H1 (cell line): ENCODE measurements at regions not wholly inside any gene's neighbourhood (a gene's known extent, or its start where the extent isn't known, plus 50 kb on each side); places are given as distances from the start of the nearest gene placed in this dataset.

Experiments used
- CTCF ChIA-PET: fragments of 300-600 bp; sonication (Branson Sonifier 250); formaldehyde crosslinking; loops from one replicate; lab custom pipeline; 2021; ENCODE audit not compliant: partially characterized antibody; lab: Charles Lee
- POLR2A ChIA-PET: fragments of 300-600 bp; sonication (Branson Sonifier 250); formaldehyde crosslinking; loops from one replicate; lab custom pipeline; 2021; ENCODE audit warnings: inconsistent platforms; ENCODE audit not compliant: partially characterized antibody; lab: Charles Lee
- DNase-seq, 2 experiments: peaks; one replicate each; pipeline versions ENCODE4 v3.0.0 to v3.0.0-alpha.2; 2010 to 2022; ENCODE audit warnings: low spot score in 2 of 2, low read depth in 1 of 2, mixed read lengths in 1 of 2
- FAIRE-seq: peaks from 2 replicates; lab custom pipeline; 2011; peaks lifted over from hg19 to GRCh38; lab: Jason Lieb, UNC
- H2AFZ ChIP-seq: 2 replicates; pipeline ENCODE4 v1.8.1; 2012; ENCODE audit warnings: low read length, inconsistent platforms
- H2AK5ac ChIP-seq: 2 replicates; pipeline ENCODE4 v1.6.1; 2013; ENCODE audit warnings: low read depth, low read length
- H2BK120ac ChIP-seq: replicated peaks from 2 replicates; pipeline ENCODE3; 2013; ENCODE audit warnings: low read depth, low read length, inconsistent platforms
- H2BK12ac ChIP-seq: 2 replicates; pipeline ENCODE4 v1.6.1; 2013; ENCODE audit warnings: low read depth, low read length
- H2BK15ac ChIP-seq: 2 replicates; pipeline ENCODE4 v1.6.1; 2013; ENCODE audit warnings: low read length
- H2BK20ac ChIP-seq: 2 replicates; pipeline ENCODE4 v1.6.1; 2013; ENCODE audit warnings: low read length
- H2BK5ac ChIP-seq: 2 replicates; pipeline ENCODE4 v1.6.1; 2013; ENCODE audit warnings: low read depth, low read length
- H3K14ac ChIP-seq: 2 replicates; pipeline ENCODE4 v1.6.1; 2013; ENCODE audit warnings: inconsistent platforms; ENCODE audit not compliant: insufficient read length
- H3K18ac ChIP-seq: 2 replicates; pipeline ENCODE4 v1.6.1; 2013; ENCODE audit warnings: low read length; ENCODE audit errors: extremely low read depth
- H3K23ac ChIP-seq: 2 replicates; pipeline ENCODE4 v1.6.1; 2013; ENCODE audit warnings: inconsistent platforms; ENCODE audit not compliant: insufficient read length
- H3K23me2 ChIP-seq: 2 replicates; pipeline ENCODE4 v1.6.1; 2013; ENCODE audit warnings: low read depth, low read length
- H3K27ac ChIP-seq: 2 replicates; pipeline ENCODE4 v1.6.1; 2011; ENCODE audit warnings: low read depth, low read length, inconsistent platforms
- H3K27me3 ChIP-seq, 4 experiments: replicated peaks in 1 of 4; 1 replicate in 1 of 4; 2 replicates in 3 of 4; pipeline versions ENCODE4 v1.6.1 to v1.8.1; 2011 to 2013; ENCODE audit warnings: low read length in 3 of 4, mild to moderate bottlenecking in 3 of 4, inconsistent platforms in 2 of 4, mixed read lengths in 2 of 4, moderate library complexity in 1 of 4; ENCODE audit not compliant: control insufficient read depth in 3 of 4, insufficient read depth in 3 of 4; ENCODE audit errors: extremely low read depth in 1 of 4
- H3K36me3 ChIP-seq, 4 experiments: 2 replicates each; pipeline versions ENCODE4 v1.6.1 to v1.8.1; 2011 to 2013; ENCODE audit warnings: mild to moderate bottlenecking in 4 of 4, low read length in 3 of 4, moderate library complexity in 2 of 4, control low read depth in 1 of 4, inconsistent platforms in 1 of 4; ENCODE audit not compliant: insufficient read depth in 4 of 4, control insufficient read depth in 2 of 4
- H3K4ac ChIP-seq: replicated peaks from 2 replicates; pipeline ENCODE3; 2013; ENCODE audit warnings: low read length, low read depth, mixed read lengths, inconsistent platforms; ENCODE audit not compliant: insufficient read length
- H3K4me1 ChIP-seq, 4 experiments: replicated peaks in 1 of 4; 1 replicate in 1 of 4; 2 replicates in 3 of 4; pipeline versions ENCODE4 v1.6.1 to v1.8.1; 2011 to 2013; ENCODE audit warnings: low read length in 3 of 4, inconsistent platforms in 2 of 4, mixed read lengths in 1 of 4; ENCODE audit not compliant: insufficient read depth in 4 of 4, control insufficient read depth in 3 of 4
- H3K4me2 ChIP-seq, 2 experiments: 2 replicates each; pipeline versions ENCODE4 v1.6.1 to v1.8.1; 2011 to 2013; ENCODE audit warnings: low read depth in 2 of 2, low read length in 2 of 2, control low read depth in 1 of 2, inconsistent platforms in 1 of 2, mild to moderate bottlenecking in 1 of 2; ENCODE audit not compliant: insufficient read depth in 1 of 2
- H3K4me3 ChIP-seq, 4 experiments: fragments of 200-600, 300-600 bp in 1 of 4; sonication (generic), shearing (Covaris generic), sonication (Bioruptor Twin) in 1 of 4; 2 replicates each; pipeline versions ENCODE4 v1.5.1 to v1.8.1; 2011 to 2016; ENCODE audit warnings: low read length in 4 of 4, low read depth in 3 of 4, control low read depth in 2 of 4, inconsistent platforms in 2 of 4, mild to moderate bottlenecking in 2 of 4, mixed read lengths in 1 of 4, moderate library complexity in 1 of 4; ENCODE audit not compliant: insufficient read depth in 2 of 4; ENCODE audit errors: extremely low read depth in 1 of 4
- H3K56ac ChIP-seq: replicated peaks from 2 replicates; pipeline ENCODE3; 2013; ENCODE audit warnings: low read depth, mild to moderate bottlenecking, mixed read lengths, low read length, inconsistent platforms; ENCODE audit not compliant: insufficient read length
- H3K79me1 ChIP-seq: 2 replicates; pipeline ENCODE4 v1.6.1; 2013; ENCODE audit warnings: low read depth, low read length, control low read depth
- H3K79me2 ChIP-seq, 2 experiments: 2 replicates each; pipeline versions ENCODE4 v1.6.1 to v1.8.1; 2012 to 2013; ENCODE audit warnings: low read length in 2 of 2, mild to moderate bottlenecking in 2 of 2, inconsistent platforms in 1 of 2; ENCODE audit not compliant: insufficient read depth in 2 of 2, control insufficient read depth in 1 of 2
- H3K9ac ChIP-seq, 4 experiments: replicated peaks in 1 of 4; 1 replicate in 1 of 4; 2 replicates in 3 of 4; pipeline versions ENCODE4 v1.6.1 to v1.8.1; 2011 to 2013; ENCODE audit warnings: low read depth in 3 of 4, low read length in 3 of 4, control low read depth in 2 of 4, mild to moderate bottlenecking in 2 of 4, moderate library complexity in 2 of 4, inconsistent platforms in 1 of 4; ENCODE audit errors: extremely low read depth in 1 of 4
- H3K9me3 ChIP-seq, 2 experiments: 2 replicates each; pipeline versions ENCODE4 v1.6.1 to v1.8.1; 2012 to 2013; ENCODE audit warnings: mild to moderate bottlenecking in 2 of 2, moderate library complexity in 2 of 2, control low read depth in 1 of 2, inconsistent platforms in 1 of 2, low read depth in 1 of 2, low read length in 1 of 2, mixed read lengths in 1 of 2; ENCODE audit not compliant: insufficient read depth in 2 of 2
- H4K20me1 ChIP-seq, 2 experiments: replicated peaks in 1 of 2; 2 replicates each; pipeline versions ENCODE3 to v1.8.1; 2011 to 2013; ENCODE audit warnings: inconsistent platforms in 2 of 2, low read length in 2 of 2, mild to moderate bottlenecking in 1 of 2; ENCODE audit not compliant: insufficient read depth in 2 of 2, control insufficient read depth in 1 of 2
- H4K5ac ChIP-seq: 2 replicates; pipeline ENCODE4 v1.6.1; 2013; ENCODE audit warnings: low read length, low read depth, mixed read lengths, inconsistent platforms; ENCODE audit not compliant: insufficient read length
- H4K8ac ChIP-seq: 2 replicates; pipeline ENCODE4 v1.8.0; 2013; ENCODE audit warnings: mild to moderate bottlenecking, moderate library complexity, low read length, inconsistent platforms; ENCODE audit not compliant: insufficient read depth; ENCODE audit errors: extremely low read depth
- H4K91ac ChIP-seq: replicated peaks from 2 replicates; pipeline ENCODE3; 2013; ENCODE audit warnings: low read length, mixed read lengths, inconsistent platforms; ENCODE audit not compliant: insufficient read length
- E2F6 ChIP-seq: IDR thresholded peaks from 2 replicates; pipeline ENCODE4 v1.6.1; 2012; ENCODE audit warnings: inconsistent platforms
- HDAC6 ChIP-seq: IDR thresholded peaks from one replicate; pipeline ENCODE4 v1.7.1; 2012; ENCODE audit warnings: low read depth, mild to moderate bottlenecking, inconsistent platforms, low read length, moderate library complexity
- NANOG ChIP-seq: IDR thresholded peaks from 2 replicates; pipeline ENCODE4 v1.6.1; 2011; ENCODE audit warnings: low read length, low read depth, mild to moderate bottlenecking, inconsistent platforms; ENCODE audit not compliant: insufficient read depth, poor library complexity, severe bottlenecking
- TAF1 ChIP-seq: IDR thresholded peaks from 2 replicates; pipeline ENCODE4 v1.6.1; 2011; ENCODE audit warnings: mild to moderate bottlenecking, low read depth, low read length
- TCF12 ChIP-seq: IDR thresholded peaks from 2 replicates; pipeline ENCODE4 v1.6.1; 2011; ENCODE audit warnings: low read depth, mild to moderate bottlenecking, low read length
- TEAD4 ChIP-seq: IDR thresholded peaks from 2 replicates; pipeline ENCODE4 v1.6.1; 2012; ENCODE audit warnings: low read depth, low read length, inconsistent platforms, mixed read lengths
- WGBS, 2 experiments: shearing (Covaris generic) in 1 of 2; methylation state at CpG; one replicate each; pipeline versions ENCODE4 v1.1.6 to v1.1.7; 2013 to 2015; ENCODE audit warnings: low lambda C conversion rate in 2 of 2, mixed read lengths in 2 of 2, inconsistent platforms in 1 of 2, low coverage in 1 of 2, missing lambda C conversion rate in 1 of 2; ENCODE audit not compliant: insufficient replicate concordance in 2 of 2, insufficient coverage in 1 of 2, insufficient read length in 1 of 2; ENCODE audit errors: extremely low coverage in 1 of 2, missing lambda C conversion rate in 1 of 2; 5-methylcytosine and 5-hydroxymethylcytosine counted together
- TF ChIP-seq, protein P1 (sequence below): IDR thresholded peaks from 2 replicates; pipeline ENCODE4 v1.6.1; 2012; ENCODE audit warnings: inconsistent platforms

- H3K14ac ChIP-seq: no peak overlapping the region
- H3K36me3 ChIP-seq: 0 out of 8 replicates have a peak, but pooled peaks cover 0 to 3% (median 0%) of the 10 kb centered on the region in 4 experiments
- ChIA-PET POLR2A (interaction anchor here (1.1 to 1.9 kb wide), 2 partner anchors 9 to 33 kb away, joined by 3 to 10 read pairs; no protein-coding TSS in a partner anchor), CTCF (interaction anchor here (0.7 to 2.1 kb wide), 7 partner anchors 9 to 96 kb away, joined by 3 to 7 read pairs (median 3); no protein-coding TSS in a partner anchor)
- peaks cover 7 to 17% (median 11%) of the 10 kb centered on the region in 4 experiments; a peak in 5 of 7 replicates for H3K4me1 ChIP-seq
- no peaks in the 10 kb centered on the region for H3K79me1 ChIP-seq
- H3K4me2 ChIP-seq: peak overlapping the region; percentile 51 to 61; a peak in 3 of 4 replicates
- no peak overlapping the region for H3K23ac ChIP-seq
- H2AK5ac ChIP-seq: no peak overlapping the region
- peak overlapping the region in 3 of 4 experiments; percentile 4 to 36 (median 31); a peak in 3 of 7 replicates for H3K9ac ChIP-seq
- peaks cover 4 to 38% of the 10 kb centered on the region in 2 experiments; a peak in 3 of 4 replicates for H3K79me2 ChIP-seq
- peak overlapping the region; percentile 72; the same call in 1 of the 2 replicates for H3K18ac ChIP-seq
- H3K4me3 ChIP-seq: peak overlapping the region in 3 of 4 experiments; percentile 4 to 51 (median 45); a peak in 4 of 8 replicates
- peak overlapping the region; percentile 76 for H4K91ac ChIP-seq
- H3K23me2 ChIP-seq: no peaks in the 10 kb centered on the region
- H4K8ac ChIP-seq: no peak overlapping the region
- H2BK12ac ChIP-seq: peak overlapping the region; percentile 65; the same call in 1 of the 2 replicates
- H4K5ac ChIP-seq: no peak overlapping the region
- TF ChIP-seq HDAC6: no peak
- TF ChIP-seq TEAD4: 0 out of 2 replicates have a peak, but pooled peaks have one; percentile 51
- 0 out of 2 replicates have a peak, but pooled peaks have one; percentile 3 for TF ChIP-seq TAF1
- TF ChIP-seq NANOG: no peak
- TF ChIP-seq TCF12: 0 out of 2 replicates have a peak, but pooled peaks have one; percentile 22
- peak; percentile 56; the same call in 1 of the 2 replicates for TF ChIP-seq E2F6
- TF ChIP-seq, protein P1, sequence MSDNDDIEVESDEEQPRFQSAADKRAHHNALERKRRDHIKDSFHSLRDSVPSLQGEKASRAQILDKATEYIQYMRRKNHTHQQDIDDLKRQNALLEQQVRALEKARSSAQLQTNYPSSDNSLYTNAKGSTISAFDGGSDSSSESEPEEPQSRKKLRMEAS: peak; percentile 66
- TF ChIP-seq, all 59 proteins: peak for 5
- H2AFZ ChIP-seq: no peak overlapping the region
- no peaks in the 10 kb centered on the region for H3K27me3 ChIP-seq
- H2BK15ac ChIP-seq: no peak overlapping the region
- no peak for FAIRE-seq
- H2BK5ac ChIP-seq: peak overlapping the region; percentile 69; the same call in 1 of the 2 replicates
- H3K27ac ChIP-seq: peak overlapping the region; percentile 62; the same call in 1 of the 2 replicates
- H2BK120ac ChIP-seq: peak overlapping the region; percentile 99
- H2BK20ac ChIP-seq: no peak overlapping the region; the same call in 1 of the 2 replicates
- H3K4ac ChIP-seq: peak overlapping the region; percentile 96
- 67% methylated on average over 1 of the region's 1 CpG; no CpG with 5 or more reads in 1 of the 2 experiments for WGBS, 2 experiments
- H3K9me3 ChIP-seq: no peaks in the 10 kb centered on the region
- H4K20me1 ChIP-seq: no peaks in the 10 kb centered on the region
- DNase-seq: no peak
- peak overlapping the region; percentile 35 for H3K56ac ChIP-seq
These were observed 92.4 kb upstream of the DAZL start for GRCh38 chr3:16697443-16698147.
